WTC11 (cell line): ENCODE measurements at regions not wholly inside any gene's neighbourhood (a gene's known extent, or its start where the extent isn't known, plus 50 kb on each side); places are given as distances from the start of the nearest gene placed in this dataset.

Source experiments
- ATAC-seq: fragments of 200-7000 bp; cut with Tn5 transposase; 2 replicates; pipeline ENCODE4 v1.10.0; 2021; ENCODE audit warnings: mild to moderate bottlenecking, moderate library complexity
- CTCF ChIA-PET: fragments of 300-600 bp; sonication (Branson Sonifier 250); formaldehyde crosslinking; loops from one replicate; lab custom pipeline; 2021; ENCODE audit warnings: antibody characterized with exemption; lab: Charles Lee
- POLR2A ChIA-PET: fragments of 350-600 bp; sonication (Branson Sonifier 250); formaldehyde crosslinking; loops from one replicate; lab custom pipeline; 2021; ENCODE audit warnings: antibody characterized with exemption; lab: Charles Lee
- DNase-seq: peaks from one replicate; pipeline ENCODE4 v3.0.0; 2021; ENCODE audit warnings: low spot score
- H3K27ac Mint-ChIP-seq: 2 replicates; pipeline ENCODE4 v1.8.0; 2021; ENCODE audit warnings: mixed read lengths
- H3K27me3 Mint-ChIP-seq: 2 replicates; pipeline ENCODE4 v1.8.0; 2021; ENCODE audit warnings: low read depth, mild to moderate bottlenecking, moderate library complexity, mixed read lengths
- H3K36me3 Mint-ChIP-seq: 2 replicates; pipeline ENCODE4 v1.8.0; 2021; ENCODE audit warnings: mixed read lengths
- H3K4me1 Mint-ChIP-seq: 2 replicates; pipeline ENCODE4 v1.8.0; 2022; ENCODE audit warnings: mixed read lengths
- H3K4me3 Mint-ChIP-seq: 2 replicates; pipeline ENCODE4 v1.8.0; 2021; ENCODE audit warnings: mild to moderate bottlenecking, moderate library complexity, mixed read lengths
- H3K9me3 Mint-ChIP-seq: 2 replicates; pipeline ENCODE4 v1.8.0; 2021; ENCODE audit warnings: mixed read lengths
- AFF4 ChIP-seq: sonication (generic); formaldehyde crosslinking; IDR thresholded peaks from 2 replicates; pipeline ENCODE4 v1.8.1; 2023; ENCODE audit warnings: mild to moderate bottlenecking, missing genetic modification reagents, borderline replicate concordance
- ATF2 ChIP-seq: sonication (generic); formaldehyde crosslinking; IDR thresholded peaks from 2 replicates; pipeline ENCODE4 v1.8.1; 2022; ENCODE audit warnings: low read depth, missing genetic modification reagents, borderline replicate concordance
- E2F1 ChIP-seq: sonication (generic); formaldehyde crosslinking; IDR thresholded peaks from 2 replicates; pipeline ENCODE4 v1.8.0; 2022; ENCODE audit warnings: mild to moderate bottlenecking, missing genetic modification reagents
- E2F4 ChIP-seq: sonication (generic); formaldehyde crosslinking; IDR thresholded peaks from 2 replicates; pipeline ENCODE4 v1.8.1; 2022; ENCODE audit warnings: low read depth, mild to moderate bottlenecking, moderate library complexity, missing genetic modification reagents, borderline replicate concordance
- ELF4 ChIP-seq: sonication (generic); formaldehyde crosslinking; IDR thresholded peaks from 2 replicates; pipeline ENCODE4 v1.8.1; 2022; ENCODE audit warnings: low read depth, mild to moderate bottlenecking, moderate library complexity, missing genetic modification reagents
- NR3C1 ChIP-seq: sonication (generic); formaldehyde crosslinking; conservative IDR thresholded peaks from 2 replicates; pipeline ENCODE4 v1.8.1; 2023; ENCODE audit warnings: low read depth, mild to moderate bottlenecking, missing genetic modification reagents
- PRDM15 ChIP-seq: sonication (generic); formaldehyde crosslinking; IDR thresholded peaks from 2 replicates; pipeline ENCODE4 v1.8.0; 2022; ENCODE audit warnings: missing genetic modification reagents
- PRRX2 ChIP-seq: fragments of 250-450 bp; sonication (Bioruptor Pico); IDR thresholded peaks from 2 replicates; pipeline ENCODE4 v1.8.0; 2021; ENCODE audit warnings: mild to moderate bottlenecking
- STAT6 ChIP-seq: sonication (generic); formaldehyde crosslinking; conservative IDR thresholded peaks from 2 replicates; pipeline ENCODE4 v1.8.1; 2023; ENCODE audit warnings: mild to moderate bottlenecking, low read depth, missing genetic modification reagents, moderate library complexity
- TP53 ChIP-seq: sonication (generic); formaldehyde crosslinking; IDR thresholded peaks from 2 replicates; pipeline ENCODE4 v1.8.1; 2023; ENCODE audit warnings: mild to moderate bottlenecking, missing genetic modification reagents
- USF2 ChIP-seq: sonication (generic); formaldehyde crosslinking; IDR thresholded peaks from 2 replicates; pipeline ENCODE4 v1.8.1; 2023; ENCODE audit warnings: mild to moderate bottlenecking, missing genetic modification reagents, moderate library complexity
- ZNF416 ChIP-seq: fragments of 250-450 bp; sonication (Bioruptor Pico); IDR thresholded peaks from 2 replicates; pipeline ENCODE4 v1.9.0; 2021; ENCODE audit warnings: mild to moderate bottlenecking, inconsistent platforms
- ZNF423 ChIP-seq: fragments of 250-450 bp; sonication (Bioruptor Pico); IDR thresholded peaks from 2 replicates; pipeline ENCODE4 v2.1.2; 2022; ENCODE audit warnings: mild to moderate bottlenecking, moderate library complexity
- ZNF425 ChIP-seq: fragments of 250-450 bp; sonication (Bioruptor Pico); conservative IDR thresholded peaks from 2 replicates; pipeline ENCODE4 v1.9.0; 2021; ENCODE audit warnings: mild to moderate bottlenecking
- ZNF512 ChIP-seq: sonication (generic); formaldehyde crosslinking; IDR thresholded peaks from 2 replicates; pipeline ENCODE4 v1.8.1; 2022; ENCODE audit warnings: missing genetic modification reagents, borderline replicate concordance

GRCh38 chr6:137654365-137654981, 160.3 kb upstream of the OLIG3 start:
- H3K4me3 Mint-ChIP-seq, result no peak overlapping the region
- H3K36me3 Mint-ChIP-seq, result peaks cover 40% of the 10 kb centered on the region
- H3K4me1 Mint-ChIP-seq, result no peaks in the 10 kb centered on the region
- DNase-seq, result no peak
- peaks cover 71% of the 10 kb centered on the region for H3K9me3 Mint-ChIP-seq
- no peak for ATAC-seq
- ChIA-PET POLR2A (no interaction called here), CTCF (no interaction called here)
- no peak overlapping the region for H3K27ac Mint-ChIP-seq
- no peaks in the 10 kb centered on the region; the same call in 1 of the 2 replicates for H3K27me3 Mint-ChIP-seq
- no peak for TF ChIP-seq PRRX2 (CRISPR knock-in tag)
- no peak for TF ChIP-seq USF2 (CRISPR knock-in tag)
- TF ChIP-seq AFF4 (CRISPR knock-in tag), result no peak
- TF ChIP-seq ZNF423 (CRISPR knock-in tag), result no peak
- TF ChIP-seq ZNF512, result no peak
- no peak for TF ChIP-seq ELF4 (CRISPR knock-in tag)
- TF ChIP-seq E2F4 (CRISPR knock-in tag), result no peak
- TF ChIP-seq PRDM15 (CRISPR knock-in tag), result no peak
- TF ChIP-seq ZNF425, result no peak
- no peak for TF ChIP-seq E2F1 (CRISPR knock-in tag)
- no peak for TF ChIP-seq TP53
- TF ChIP-seq ATF2 (CRISPR knock-in tag), result no peak
- no peak for TF ChIP-seq NR3C1 (CRISPR knock-in tag)
- no peak for TF ChIP-seq ZNF416 (CRISPR knock-in tag)
- no peak for TF ChIP-seq STAT6 (CRISPR knock-in tag)
